ENCODE measurements at regions not wholly inside any gene's neighbourhood (a gene's known extent, or its start where the extent isn't known, plus 50 kb on each side); places are given as distances from the start of the nearest gene placed in this dataset.

DNA sequence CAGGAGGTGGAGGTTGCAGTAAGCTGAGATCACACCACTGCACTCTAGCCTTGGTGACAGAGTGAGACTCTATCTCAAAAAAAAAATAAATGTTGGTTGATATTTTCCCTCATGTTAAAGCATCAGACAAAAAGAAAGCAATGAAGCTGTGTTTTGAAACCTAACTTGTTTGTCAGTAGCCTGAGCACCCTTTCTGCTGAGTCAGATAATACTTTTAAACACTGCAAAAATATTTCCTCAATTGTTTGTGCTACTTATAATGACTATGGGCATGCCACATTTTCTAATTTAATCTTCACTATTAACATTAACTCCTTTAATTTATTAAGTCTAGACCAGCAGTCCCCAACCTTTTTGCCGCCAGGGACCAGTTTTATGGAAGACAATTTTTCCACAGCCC is 236.3 kb upstream of the AGAP1 start:
- 100% methylated on average over 1 of the region's 1 CpG for WGBS
- intact Hi-C loops (cut with DNase I) = no loop called here
- no peaks in the 10 kb centered on the region for H3K4me1 ChIP-seq
- TF ChIP-seq POLR2A (IDR thresholded peaks at IDR 0.05; ENCODE audit: low read depth) (no peak), EP300 (IDR thresholded peaks at IDR 0.05) (no peak), POLR2AphosphoS5 (IDR thresholded peaks at IDR 0.05) (no peak)
- TF ChIP-seq, protein P1, sequence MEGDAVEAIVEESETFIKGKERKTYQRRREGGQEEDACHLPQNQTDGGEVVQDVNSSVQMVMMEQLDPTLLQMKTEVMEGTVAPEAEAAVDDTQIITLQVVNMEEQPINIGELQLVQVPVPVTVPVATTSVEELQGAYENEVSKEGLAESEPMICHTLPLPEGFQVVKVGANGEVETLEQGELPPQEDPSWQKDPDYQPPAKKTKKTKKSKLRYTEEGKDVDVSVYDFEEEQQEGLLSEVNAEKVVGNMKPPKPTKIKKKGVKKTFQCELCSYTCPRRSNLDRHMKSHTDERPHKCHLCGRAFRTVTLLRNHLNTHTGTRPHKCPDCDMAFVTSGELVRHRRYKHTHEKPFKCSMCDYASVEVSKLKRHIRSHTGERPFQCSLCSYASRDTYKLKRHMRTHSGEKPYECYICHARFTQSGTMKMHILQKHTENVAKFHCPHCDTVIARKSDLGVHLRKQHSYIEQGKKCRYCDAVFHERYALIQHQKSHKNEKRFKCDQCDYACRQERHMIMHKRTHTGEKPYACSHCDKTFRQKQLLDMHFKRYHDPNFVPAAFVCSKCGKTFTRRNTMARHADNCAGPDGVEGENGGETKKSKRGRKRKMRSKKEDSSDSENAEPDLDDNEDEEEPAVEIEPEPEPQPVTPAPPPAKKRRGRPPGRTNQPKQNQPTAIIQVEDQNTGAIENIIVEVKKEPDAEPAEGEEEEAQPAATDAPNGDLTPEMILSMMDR (IDR thresholded peaks at IDR 0.05) = no peak
- H3K36me3 ChIP-seq = no peaks in the 10 kb centered on the region
- H3K27me3 ChIP-seq = no peaks in the 10 kb centered on the region
- H3K27ac ChIP-seq (replicated peaks in 1 of 4) = no peak overlapping the region
- DNase-seq (ENCODE audit: extremely low spot score) = no peak
- no peak overlapping the region for H3K4me3 ChIP-seq
- no peaks in the 10 kb centered on the region for H3K9me3 ChIP-seq

DNA sequence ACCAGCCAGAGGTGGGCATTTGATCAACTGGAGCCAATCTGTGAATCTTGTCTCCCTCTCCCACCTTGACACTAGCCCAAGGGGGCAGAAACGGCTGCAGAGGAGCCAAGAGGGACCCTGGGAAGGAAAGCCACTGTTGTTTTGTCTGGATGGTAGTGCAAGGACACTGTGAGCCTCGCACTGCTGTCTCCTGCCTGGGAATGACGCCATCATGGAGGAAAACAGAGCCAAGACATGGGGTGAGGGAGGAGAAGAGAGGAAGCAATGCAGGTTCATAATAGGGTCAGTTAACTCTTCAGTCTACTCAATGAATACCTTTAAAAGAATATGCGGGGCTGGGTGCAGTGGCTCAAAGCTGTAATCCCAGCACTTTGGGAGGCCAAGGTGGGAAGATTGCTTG is 231.1 kb upstream of the AGAP1 start:
- Histone ChIP-seq H3K27me3 (peaks cover 0 to 13% (median 0%) of the 10 kb centered on the region in 4 donors), H3K9me3 (no peaks in the 10 kb centered on the region), H3K27ac (replicated peaks in 1 of 4) (no peak overlapping the region), H3K36me3 (no peaks in the 10 kb centered on the region), H3K4me1 (no peaks in the 10 kb centered on the region), H3K4me3 (no peak overlapping the region)
- TF ChIP-seq, protein P1 (IDR thresholded peaks at IDR 0.05) = no peak
- TF ChIP-seq EP300 (IDR thresholded peaks at IDR 0.05) (no peak), POLR2AphosphoS5 (IDR thresholded peaks at IDR 0.05) (no peak), POLR2A (IDR thresholded peaks at IDR 0.05; ENCODE audit: low read depth) (no peak)
- intact Hi-C loops (cut with DNase I) = no loop called here
- peak; percentile 86 for DNase-seq (ENCODE audit: extremely low spot score)
- WGBS = 77% methylated on average over 4 of the region's 4 CpGs

DNA sequence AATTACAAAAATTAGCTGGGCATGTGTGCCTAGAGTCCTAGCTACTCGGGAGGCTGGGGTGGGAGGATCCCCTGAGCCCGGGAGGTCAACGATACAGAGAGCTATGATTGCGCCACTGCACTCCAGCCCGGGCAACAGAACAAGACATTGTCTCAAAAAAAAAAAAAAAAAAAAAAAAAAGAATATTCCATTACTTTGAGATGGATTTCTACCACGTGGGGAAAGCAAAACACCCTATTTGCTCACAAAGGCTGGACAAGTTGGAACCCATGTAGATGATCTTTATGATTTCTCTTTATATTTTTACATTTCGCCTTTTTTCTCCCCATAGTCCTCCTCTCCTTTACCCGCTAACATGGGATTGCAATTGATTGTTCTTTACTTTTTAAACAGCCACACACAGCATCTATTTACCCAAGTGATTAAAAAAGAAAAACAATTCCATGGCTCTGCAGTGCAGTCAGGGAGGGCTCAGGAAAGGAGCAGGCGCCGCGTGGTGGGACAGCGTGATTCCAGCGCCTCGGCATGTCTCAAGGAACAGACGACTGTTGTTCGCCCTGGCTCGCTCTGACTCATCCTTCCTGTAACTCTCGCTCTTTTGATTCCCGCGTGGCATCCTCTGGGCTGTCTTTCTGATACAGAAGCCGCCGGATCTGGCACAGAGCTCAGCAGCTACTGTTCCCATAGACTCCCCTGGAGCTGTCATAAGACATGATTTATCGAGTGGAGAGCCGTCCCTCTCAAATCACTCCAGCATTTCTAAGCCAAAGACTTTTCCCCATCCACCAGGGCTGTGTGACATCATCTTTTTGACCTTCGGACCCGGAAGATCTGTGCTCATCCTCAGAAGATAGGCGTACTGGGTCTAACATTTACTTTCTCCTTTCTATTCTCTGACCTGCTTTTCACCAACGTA is 230.4 kb upstream of the AGAP1 start:
- TF ChIP-seq EP300 (IDR thresholded peaks at IDR 0.05) (no peak), POLR2A (IDR thresholded peaks at IDR 0.05; ENCODE audit: low read depth) (no peak), POLR2AphosphoS5 (IDR thresholded peaks at IDR 0.05) (no peak)
- TF ChIP-seq, protein P1 (IDR thresholded peaks at IDR 0.05) = no peak
- no peaks in the 10 kb centered on the region for H3K4me1 ChIP-seq
- no peak for DNase-seq (ENCODE audit: extremely low spot score)
- H3K4me3 ChIP-seq = no peak overlapping the region
- H3K27me3 ChIP-seq = peaks cover 0 to 13% (median 0%) of the 10 kb centered on the region in 4 donors
- H3K27ac ChIP-seq (replicated peaks in 1 of 4) = peak overlapping the region in 3 of 4 donors; percentile 11 to 38 (median 38)
- no peaks in the 10 kb centered on the region for H3K36me3 ChIP-seq
- H3K9me3 ChIP-seq = no peaks in the 10 kb centered on the region
- WGBS = 58% methylated on average over 28 of the region's 28 CpGs
- intact Hi-C loops (cut with DNase I) = no loop called here

DNA sequence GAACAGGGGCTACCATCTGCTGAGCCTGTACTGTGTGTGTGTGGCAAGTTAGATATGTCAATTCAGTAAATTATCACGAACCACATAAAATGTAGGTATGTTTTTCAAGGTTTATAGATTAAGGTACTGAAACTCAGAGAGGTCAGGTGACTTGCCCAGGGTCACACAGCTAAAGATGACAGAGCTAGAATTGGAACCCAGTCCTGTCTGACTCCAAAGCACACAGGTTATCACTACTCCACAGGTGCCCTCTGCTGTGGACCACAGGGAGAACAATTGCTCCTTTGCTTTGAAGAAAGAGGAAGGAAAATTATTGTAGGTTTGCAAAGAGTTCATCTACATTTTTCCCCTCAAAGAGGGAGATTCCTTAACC is 229.7 kb upstream of the AGAP1 start:
- intact Hi-C loops (cut with DNase I) = no loop called here
- H3K27ac ChIP-seq (replicated peaks in 1 of 4) = peak overlapping the region in 3 of 4 donors; percentile 11 to 38 (median 38)
- 78% methylated on average over 1 of the region's 1 CpG for WGBS
- no peak overlapping the region for H3K4me3 ChIP-seq
- DNase-seq (ENCODE audit: extremely low spot score) = no peak
- H3K9me3 ChIP-seq = no peaks in the 10 kb centered on the region
- H3K4me1 ChIP-seq = no peaks in the 10 kb centered on the region
- H3K36me3 ChIP-seq = no peaks in the 10 kb centered on the region
- peaks cover 0 to 14% (median 0%) of the 10 kb centered on the region in 4 donors for H3K27me3 ChIP-seq
- TF ChIP-seq, protein P1 (IDR thresholded peaks at IDR 0.05) = no peak
- no peak for TF ChIP-seq POLR2A (IDR thresholded peaks at IDR 0.05; ENCODE audit: low read depth)
